Mammary epithelial cell (primary cell): ENCODE measurements at regions not wholly inside any gene's neighbourhood (a gene's known extent, or its start where the extent isn't known, plus 50 kb on each side); places are given as distances from the start of the nearest gene placed in this dataset.

Source experiments
- EZH2 ChIP-seq: IDR thresholded peaks from 2 replicates; pipeline ENCODE4 v1.6.1; 2012; ENCODE audit warnings: low read length, inconsistent platforms, borderline replicate concordance
- TF ChIP-seq, protein P1 (sequence below), 2 donors: IDR thresholded peaks in 1 of 2; conservative IDR thresholded peaks in 1 of 2; 2 replicates each; pipeline ENCODE4 v1.5.1; 2011 to 2012; ENCODE audit warnings: inconsistent platforms in 2 of 2, low read length in 2 of 2, mild to moderate bottlenecking in 2 of 2, control low read depth in 1 of 2, low read depth in 1 of 2; ENCODE audit not compliant: insufficient read depth in 1 of 2; ENCODE audit errors: extremely low read depth in 1 of 2

GRCh38 chr2:8453904-8454302 is 228.0 kb upstream of the ID2 start:
- TF ChIP-seq, protein P1, sequence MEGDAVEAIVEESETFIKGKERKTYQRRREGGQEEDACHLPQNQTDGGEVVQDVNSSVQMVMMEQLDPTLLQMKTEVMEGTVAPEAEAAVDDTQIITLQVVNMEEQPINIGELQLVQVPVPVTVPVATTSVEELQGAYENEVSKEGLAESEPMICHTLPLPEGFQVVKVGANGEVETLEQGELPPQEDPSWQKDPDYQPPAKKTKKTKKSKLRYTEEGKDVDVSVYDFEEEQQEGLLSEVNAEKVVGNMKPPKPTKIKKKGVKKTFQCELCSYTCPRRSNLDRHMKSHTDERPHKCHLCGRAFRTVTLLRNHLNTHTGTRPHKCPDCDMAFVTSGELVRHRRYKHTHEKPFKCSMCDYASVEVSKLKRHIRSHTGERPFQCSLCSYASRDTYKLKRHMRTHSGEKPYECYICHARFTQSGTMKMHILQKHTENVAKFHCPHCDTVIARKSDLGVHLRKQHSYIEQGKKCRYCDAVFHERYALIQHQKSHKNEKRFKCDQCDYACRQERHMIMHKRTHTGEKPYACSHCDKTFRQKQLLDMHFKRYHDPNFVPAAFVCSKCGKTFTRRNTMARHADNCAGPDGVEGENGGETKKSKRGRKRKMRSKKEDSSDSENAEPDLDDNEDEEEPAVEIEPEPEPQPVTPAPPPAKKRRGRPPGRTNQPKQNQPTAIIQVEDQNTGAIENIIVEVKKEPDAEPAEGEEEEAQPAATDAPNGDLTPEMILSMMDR (conservative IDR thresholded peaks at IDR 0.05 in 1 of 2, IDR thresholded peaks at IDR 0.05 in 1 of 2; ENCODE audit: extremely low read depth in 1 of 2, insufficient read depth in 1 of 2, low read depth in 1 of 2, low read length in 2 of 2) = no peak
- no peak for TF ChIP-seq EZH2
